ENCODE measurements at regions not wholly inside any gene's neighbourhood (a gene's known extent, or its start where the extent isn't known, plus 50 kb on each side); places are given as distances from the start of the nearest gene placed in this dataset.
A peak's percentile ranks its signal among the peaks of the same experiment; 100 is the strongest.

DNA sequence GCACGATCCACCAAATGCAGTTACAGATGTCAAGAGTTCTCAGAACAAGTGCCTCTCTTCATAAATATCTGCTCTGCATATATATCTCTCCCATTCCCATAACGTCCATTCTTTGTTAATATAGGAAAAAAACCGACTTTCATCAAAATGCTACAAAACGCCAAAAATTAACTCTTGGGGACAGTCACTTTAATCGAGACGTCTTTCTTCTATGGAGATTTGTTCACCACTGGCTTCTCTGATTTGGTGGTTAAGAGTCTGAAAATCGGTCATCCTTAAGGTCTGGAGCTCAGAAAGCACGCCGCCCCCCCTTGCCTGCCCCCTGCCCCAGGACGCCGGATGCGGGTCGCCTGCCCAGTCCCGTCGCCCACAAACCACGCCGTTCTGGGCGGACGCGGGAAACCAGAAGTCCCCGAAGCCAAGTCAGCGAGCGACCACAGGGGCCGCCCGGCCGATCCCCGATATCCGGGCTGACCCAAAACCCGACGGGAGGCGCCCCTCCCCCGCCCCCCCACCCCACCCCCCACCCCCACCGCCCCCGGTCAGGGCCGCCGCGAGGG, 252.7 kb downstream of the TJP1 start:
- H3K27me3 ChIP-seq (replicated peaks in 1 of 4; ENCODE audit: control insufficient read depth in 3 of 4, extremely low read depth in 1 of 4, insufficient read depth in 3 of 4, low read length in 3 of 4): peaks cover 0 to 24% (median 13%) of the 10 kb centered on the region in 4 experiments; a peak in 6 of 7 replicates

More for the DNA sequence above, 252.7 kb downstream of the TJP1 start:
- no peak for FAIRE-seq
- Histone ChIP-seq H3K18ac (ENCODE audit: extremely low read depth, low read length) (no peak overlapping the region), H2BK15ac (ENCODE audit: low read length) (no peak overlapping the region), H3K36me3 (ENCODE audit: control insufficient read depth in 2 of 4, insufficient read depth in 4 of 4, low read length in 3 of 4) (no peaks in the 10 kb centered on the region), H3K79me1 (ENCODE audit: low read depth, low read length) (no peaks in the 10 kb centered on the region), H3K27ac (ENCODE audit: low read depth, low read length) (no peak overlapping the region), H3K56ac (replicated peaks; ENCODE audit: insufficient read length, low read depth, low read length) (no peak overlapping the region), H2BK5ac (ENCODE audit: low read depth, low read length) (no peak overlapping the region), H3K4me1 (replicated peaks in 1 of 4; ENCODE audit: control insufficient read depth in 3 of 4, insufficient read depth in 4 of 4, low read length in 3 of 4) (peaks cover 3 to 13% (median 8%) of the 10 kb centered on the region in 4 experiments; a peak in 6 of 7 replicates), H4K20me1 (replicated peaks in 1 of 2; ENCODE audit: control insufficient read depth in 1 of 2, insufficient read depth in 2 of 2, low read length in 2 of 2) (no peaks in the 10 kb centered on the region), H2BK12ac (ENCODE audit: low read depth, low read length) (no peak overlapping the region), H3K4me3 (ENCODE audit: extremely low read depth in 1 of 4, insufficient read depth in 2 of 4, low read depth in 3 of 4, low read length in 4 of 4) (peak overlapping the region in 3 of 4 experiments; percentile 43 to 79 (median 55); a peak in 7 of 8 replicates), H2BK120ac (replicated peaks; ENCODE audit: low read depth, low read length) (no peak overlapping the region), H4K91ac (replicated peaks; ENCODE audit: insufficient read length, low read length) (no peak overlapping the region), H2AFZ (ENCODE audit: low read length) (no peak overlapping the region), H3K4ac (replicated peaks; ENCODE audit: insufficient read length, low read depth, low read length) (no peak overlapping the region), H4K5ac (ENCODE audit: insufficient read length, low read depth, low read length) (no peak overlapping the region), H3K23me2 (ENCODE audit: low read depth, low read length) (peaks cover 10% of the 10 kb centered on the region), H3K4me2 (ENCODE audit: insufficient read depth in 1 of 2, low read depth in 2 of 2, low read length in 2 of 2) (peak overlapping the region; percentile 70 to 97), H3K14ac (ENCODE audit: insufficient read length) (no peak overlapping the region), H4K8ac (ENCODE audit: extremely low read depth, insufficient read depth, low read length) (no peak overlapping the region), H3K79me2 (ENCODE audit: control insufficient read depth in 1 of 2, insufficient read depth in 2 of 2, low read length in 2 of 2) (peaks cover 0 to 19% of the 10 kb centered on the region in 2 experiments; a peak in 2 of 4 replicates), H2AK5ac (ENCODE audit: low read depth, low read length) (no peak overlapping the region), H3K9ac (replicated peaks in 1 of 4; ENCODE audit: extremely low read depth in 1 of 4, low read depth in 3 of 4, low read length in 3 of 4) (no peak overlapping the region), H2BK20ac (ENCODE audit: low read length) (no peak overlapping the region), H3K23ac (ENCODE audit: insufficient read length) (no peak overlapping the region), H3K9me3 (ENCODE audit: insufficient read depth in 2 of 2, low read depth in 1 of 2, low read length in 1 of 2) (no peaks in the 10 kb centered on the region; a peak in 1 of 4 replicates)
- POLR2A ChIA-PET (ENCODE audit: partially characterized antibody): interaction anchor here (0.8 kb wide), 1 partner anchor 42 kb away, joined by 4 read pairs; no protein-coding TSS in a partner anchor
- CTCF ChIA-PET (ENCODE audit: partially characterized antibody): interaction anchor here (0.8 to 2.5 kb wide), 8 partner anchors 15 to 121 kb away, joined by 3 to 8 read pairs (median 4); no protein-coding TSS in a partner anchor
- TF ChIP-seq, protein P1, sequence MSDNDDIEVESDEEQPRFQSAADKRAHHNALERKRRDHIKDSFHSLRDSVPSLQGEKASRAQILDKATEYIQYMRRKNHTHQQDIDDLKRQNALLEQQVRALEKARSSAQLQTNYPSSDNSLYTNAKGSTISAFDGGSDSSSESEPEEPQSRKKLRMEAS (IDR thresholded peaks at IDR 0.05): 0 out of 2 replicates have a peak, but pooled peaks have one; percentile 62
- TF ChIP-seq KDM1A (IDR thresholded peaks at IDR 0.05; ENCODE audit: borderline replicate concordance, low read length) (no peak), CREB1 (IDR thresholded peaks at IDR 0.05) (peak; percentile 74), BCL11A (IDR thresholded peaks at IDR 0.05; ENCODE audit: low read depth in 2 of 2, low read length in 2 of 2) (no peak), ASH2L (IDR thresholded peaks at IDR 0.05; ENCODE audit: low read length) (peak; percentile 19)
- TF ChIP-seq, protein P2, sequence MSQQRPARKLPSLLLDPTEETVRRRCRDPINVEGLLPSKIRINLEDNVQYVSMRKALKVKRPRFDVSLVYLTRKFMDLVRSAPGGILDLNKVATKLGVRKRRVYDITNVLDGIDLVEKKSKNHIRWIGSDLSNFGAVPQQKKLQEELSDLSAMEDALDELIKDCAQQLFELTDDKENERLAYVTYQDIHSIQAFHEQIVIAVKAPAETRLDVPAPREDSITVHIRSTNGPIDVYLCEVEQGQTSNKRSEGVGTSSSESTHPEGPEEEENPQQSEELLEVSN (IDR thresholded peaks at IDR 0.05): peak; percentile 95
- DNase-seq (ENCODE audit: low read depth in 1 of 2, low spot score in 2 of 2): peak in 1 of 2 experiments; percentile 70
- 4% methylated on average over 20 of the region's 37 CpGs; no CpG with 5 or more reads in 1 of the 2 experiments for WGBS, 2 experiments (ENCODE audit: extremely low coverage in 1 of 2, insufficient coverage in 1 of 2, insufficient read length in 1 of 2, insufficient replicate concordance in 2 of 2, low coverage in 1 of 2, low lambda C conversion rate in 2 of 2, missing lambda C conversion rate in 1 of 2)

All from H1 (cell line).